Endothelial cell (in vitro differentiated cells): ENCODE measurements at regions not wholly inside any gene's neighbourhood (a gene's known extent, or its start where the extent isn't known, plus 50 kb on each side); places are given as distances from the start of the nearest gene placed in this dataset.
"Not testable (repeated sequence)": the region's sequence is repeated elsewhere in the genome, so short reads cannot be mapped to it uniquely, and the experiment has no call there.

Experiments
- DNase-seq: peaks from one replicate; pipeline ENCODE4 v3.0.0; 2021; ENCODE audit warnings: low spot score
- H3K27ac Mint-ChIP-seq: one replicate; pipeline ENCODE4 v1.8.0; 2021; ENCODE audit warnings: mixed read lengths, inconsistent platforms; ENCODE audit not compliant: unreplicated experiment
- H3K27me3 Mint-ChIP-seq: one replicate; pipeline ENCODE4 v1.8.0; 2021; ENCODE audit warnings: mild to moderate bottlenecking, moderate library complexity, mixed read lengths, inconsistent platforms; ENCODE audit not compliant: unreplicated experiment
- H3K36me3 Mint-ChIP-seq: one replicate; pipeline ENCODE4 v1.8.0; 2021; ENCODE audit warnings: mild to moderate bottlenecking, low read depth, mixed read lengths, inconsistent platforms; ENCODE audit not compliant: unreplicated experiment
- H3K4me1 Mint-ChIP-seq: one replicate; pipeline ENCODE4 v1.8.0; 2021; ENCODE audit warnings: mild to moderate bottlenecking, mixed read lengths, inconsistent platforms; ENCODE audit not compliant: unreplicated experiment
- H3K4me3 Mint-ChIP-seq: one replicate; pipeline ENCODE4 v1.8.0; 2021; ENCODE audit warnings: mild to moderate bottlenecking, mixed read lengths, inconsistent platforms; ENCODE audit not compliant: unreplicated experiment
- H3K9me3 Mint-ChIP-seq: one replicate; pipeline ENCODE4 v1.8.0; 2021; ENCODE audit warnings: mixed read lengths, inconsistent platforms; ENCODE audit not compliant: unreplicated experiment
- TF ChIP-seq, protein P1 (sequence below): fragments of 200-600 bp; sonication (generic); IDR thresholded peaks from one replicate; pipeline ENCODE4 v1.5.0; 2021; ENCODE audit warnings: antibody characterized with exemption; ENCODE audit not compliant: unreplicated experiment

DNA sequence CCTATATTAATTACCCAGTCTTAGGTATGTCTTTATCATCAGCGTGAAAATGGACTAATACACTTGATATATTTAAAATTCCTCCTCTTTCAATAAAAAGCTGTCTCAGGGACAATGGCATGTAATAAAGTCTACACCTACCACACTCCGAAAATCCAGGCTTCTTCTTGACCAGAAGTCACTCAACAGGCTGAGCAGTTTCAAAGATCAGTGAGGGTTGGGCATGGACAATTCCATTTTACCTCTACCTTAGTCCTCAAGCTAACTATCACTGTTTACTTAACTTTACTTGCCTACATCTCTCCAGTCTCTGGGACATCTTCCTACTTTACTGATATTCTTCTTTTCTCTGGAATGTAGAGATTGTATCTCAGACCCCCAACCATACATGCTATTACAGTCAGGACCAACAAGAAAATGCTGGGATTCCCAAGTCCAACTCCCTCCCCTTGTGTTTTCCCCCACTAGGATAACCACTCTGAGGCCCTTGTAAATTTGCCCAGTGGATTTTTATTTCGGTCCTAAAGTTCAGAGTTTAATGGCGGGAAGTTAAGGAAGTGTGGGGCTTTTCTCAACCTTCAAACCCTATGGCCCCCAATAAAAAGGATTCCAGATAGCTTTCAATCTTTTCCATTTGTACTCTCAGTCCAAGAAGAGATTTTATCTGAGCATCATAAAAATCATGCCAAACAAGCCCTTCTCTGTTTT, 137.1 kb upstream of the TSC22D2 start:
- Mint-ChIP-seq H3K4me3 (no peak overlapping the region), H3K27me3 (no peaks in the 10 kb centered on the region), H3K9me3 (no peaks in the 10 kb centered on the region), H3K36me3 (no peaks in the 10 kb centered on the region), H3K4me1 (peaks cover 5% of the 10 kb centered on the region), H3K27ac (no peak overlapping the region)
- TF ChIP-seq, protein P1, sequence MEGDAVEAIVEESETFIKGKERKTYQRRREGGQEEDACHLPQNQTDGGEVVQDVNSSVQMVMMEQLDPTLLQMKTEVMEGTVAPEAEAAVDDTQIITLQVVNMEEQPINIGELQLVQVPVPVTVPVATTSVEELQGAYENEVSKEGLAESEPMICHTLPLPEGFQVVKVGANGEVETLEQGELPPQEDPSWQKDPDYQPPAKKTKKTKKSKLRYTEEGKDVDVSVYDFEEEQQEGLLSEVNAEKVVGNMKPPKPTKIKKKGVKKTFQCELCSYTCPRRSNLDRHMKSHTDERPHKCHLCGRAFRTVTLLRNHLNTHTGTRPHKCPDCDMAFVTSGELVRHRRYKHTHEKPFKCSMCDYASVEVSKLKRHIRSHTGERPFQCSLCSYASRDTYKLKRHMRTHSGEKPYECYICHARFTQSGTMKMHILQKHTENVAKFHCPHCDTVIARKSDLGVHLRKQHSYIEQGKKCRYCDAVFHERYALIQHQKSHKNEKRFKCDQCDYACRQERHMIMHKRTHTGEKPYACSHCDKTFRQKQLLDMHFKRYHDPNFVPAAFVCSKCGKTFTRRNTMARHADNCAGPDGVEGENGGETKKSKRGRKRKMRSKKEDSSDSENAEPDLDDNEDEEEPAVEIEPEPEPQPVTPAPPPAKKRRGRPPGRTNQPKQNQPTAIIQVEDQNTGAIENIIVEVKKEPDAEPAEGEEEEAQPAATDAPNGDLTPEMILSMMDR, result no peak
- no peak for DNase-seq

DNA sequence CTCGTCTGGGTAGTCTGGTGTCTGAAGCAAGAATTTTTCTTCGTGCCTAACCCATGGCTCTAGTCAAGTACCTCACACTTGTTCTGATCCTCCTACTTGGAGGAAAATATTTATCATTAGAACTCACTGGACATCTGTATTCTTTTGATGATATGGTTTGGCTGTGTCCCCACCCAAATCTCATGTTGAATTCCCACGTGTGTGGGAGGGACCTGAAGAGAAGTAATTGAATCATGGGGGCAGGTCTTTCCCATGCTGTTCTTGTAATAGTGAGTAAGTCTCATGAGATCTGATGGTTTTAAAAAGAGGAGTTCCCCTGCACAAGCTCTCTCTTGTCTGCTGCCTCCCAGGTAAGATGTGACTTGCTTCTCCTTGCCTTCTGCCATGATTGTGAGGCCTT, 137.7 kb upstream of the TSC22D2 start:
- not testable (repeated sequence) for H3K36me3 Mint-ChIP-seq, H3K4me1 Mint-ChIP-seq, H3K4me3 Mint-ChIP-seq, H3K9me3 Mint-ChIP-seq, H3K27me3 Mint-ChIP-seq, DNase-seq, H3K27ac Mint-ChIP-seq

- no peak overlapping the region for H3K27ac Mint-ChIP-seq
- DNase-seq, result no peak
- no peaks in the 10 kb centered on the region for H3K36me3 Mint-ChIP-seq
- peaks cover 5% of the 10 kb centered on the region for H3K4me1 Mint-ChIP-seq
- TF ChIP-seq, protein P1, result no peak
- H3K9me3 Mint-ChIP-seq, result no peaks in the 10 kb centered on the region
- H3K4me3 Mint-ChIP-seq, result no peak overlapping the region
- H3K27me3 Mint-ChIP-seq, result no peaks in the 10 kb centered on the region
Measured at GRCh38 chr3:150269526-150269925, 138.6 kb upstream of the TSC22D2 start.

- peaks cover 5% of the 10 kb centered on the region for H3K4me1 Mint-ChIP-seq
- TF ChIP-seq, protein P1, result no peak
- no peak overlapping the region for H3K27ac Mint-ChIP-seq
- H3K9me3 Mint-ChIP-seq, result no peaks in the 10 kb centered on the region
- H3K4me3 Mint-ChIP-seq, result no peak overlapping the region
- H3K36me3 Mint-ChIP-seq, result no peaks in the 10 kb centered on the region
- H3K27me3 Mint-ChIP-seq, result no peaks in the 10 kb centered on the region
- no peak for DNase-seq
Measured at GRCh38 chr3:150268426-150269391, 139.4 kb upstream of the TSC22D2 start.

DNA sequence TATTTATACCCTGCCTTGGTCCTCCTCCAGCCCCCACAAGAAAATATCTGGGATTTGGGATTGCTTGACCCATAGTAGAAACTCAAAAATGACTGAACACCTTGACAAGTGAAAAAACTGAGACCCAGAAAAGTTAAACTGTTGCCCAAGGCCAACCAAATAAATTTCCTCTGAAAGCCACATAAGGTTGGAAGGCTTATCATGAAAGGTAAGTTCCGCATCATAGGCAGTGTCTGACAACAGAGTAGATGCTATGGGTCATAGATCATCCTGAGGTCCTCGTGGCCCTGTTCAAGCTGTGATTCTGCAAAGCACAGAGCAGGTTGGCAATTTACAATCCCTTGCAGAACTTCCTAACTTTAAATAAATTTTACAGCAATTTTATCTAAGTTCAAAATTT, 140.8 kb upstream of the TSC22D2 start:
- H3K27ac Mint-ChIP-seq, result no peak overlapping the region
- H3K36me3 Mint-ChIP-seq, result no peaks in the 10 kb centered on the region
- TF ChIP-seq, protein P1, result no peak
- H3K4me1 Mint-ChIP-seq, result peaks cover 5% of the 10 kb centered on the region
- no peaks in the 10 kb centered on the region for H3K9me3 Mint-ChIP-seq
- H3K27me3 Mint-ChIP-seq, result no peaks in the 10 kb centered on the region
- H3K4me3 Mint-ChIP-seq, result no peak overlapping the region
- no peak for DNase-seq
